ENCODE measurements at regions not wholly inside any gene's neighbourhood (a gene's known extent, or its start where the extent isn't known, plus 50 kb on each side); places are given as distances from the start of the nearest gene placed in this dataset.

GRCh38 chr4:116374815-116375214, 710.6 kb downstream of the TRAM1L1 start:
- WGBS, 2 donors = 69 to 76% methylated on average over 3 of the region's 3 CpGs
- Histone ChIP-seq H3K4me1 (no peaks in the 10 kb centered on the region), H3K9me3 (no peaks in the 10 kb centered on the region), H3K27ac (no peak overlapping the region), H3K27me3 (no peaks in the 10 kb centered on the region), H3K36me3 (replicated peaks in 1 of 2; ENCODE audit: insufficient read depth in 1 of 2, low read depth in 2 of 2) (no peaks in the 10 kb centered on the region), H3K4me3 (no peak overlapping the region)
- intact Hi-C loops (cut with DNase I) = no loop called here
- DNase-seq = no peak
- no peak for ATAC-seq
- no peak for TF ChIP-seq POLR2A (IDR thresholded peaks at IDR 0.05)

- no peak overlapping the region for H3K4me3 ChIP-seq
- H3K9me3 ChIP-seq = no peaks in the 10 kb centered on the region
- H3K27me3 ChIP-seq = no peaks in the 10 kb centered on the region
- ATAC-seq = no peak
- intact Hi-C loops (cut with DNase I) = no loop called here
- DNase-seq = no peak
- H3K36me3 ChIP-seq (replicated peaks in 1 of 2; ENCODE audit: insufficient read depth in 1 of 2, low read depth in 2 of 2) = no peaks in the 10 kb centered on the region
- TF ChIP-seq POLR2A (IDR thresholded peaks at IDR 0.05) = no peak
- TF ChIP-seq, protein P1, sequence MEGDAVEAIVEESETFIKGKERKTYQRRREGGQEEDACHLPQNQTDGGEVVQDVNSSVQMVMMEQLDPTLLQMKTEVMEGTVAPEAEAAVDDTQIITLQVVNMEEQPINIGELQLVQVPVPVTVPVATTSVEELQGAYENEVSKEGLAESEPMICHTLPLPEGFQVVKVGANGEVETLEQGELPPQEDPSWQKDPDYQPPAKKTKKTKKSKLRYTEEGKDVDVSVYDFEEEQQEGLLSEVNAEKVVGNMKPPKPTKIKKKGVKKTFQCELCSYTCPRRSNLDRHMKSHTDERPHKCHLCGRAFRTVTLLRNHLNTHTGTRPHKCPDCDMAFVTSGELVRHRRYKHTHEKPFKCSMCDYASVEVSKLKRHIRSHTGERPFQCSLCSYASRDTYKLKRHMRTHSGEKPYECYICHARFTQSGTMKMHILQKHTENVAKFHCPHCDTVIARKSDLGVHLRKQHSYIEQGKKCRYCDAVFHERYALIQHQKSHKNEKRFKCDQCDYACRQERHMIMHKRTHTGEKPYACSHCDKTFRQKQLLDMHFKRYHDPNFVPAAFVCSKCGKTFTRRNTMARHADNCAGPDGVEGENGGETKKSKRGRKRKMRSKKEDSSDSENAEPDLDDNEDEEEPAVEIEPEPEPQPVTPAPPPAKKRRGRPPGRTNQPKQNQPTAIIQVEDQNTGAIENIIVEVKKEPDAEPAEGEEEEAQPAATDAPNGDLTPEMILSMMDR (IDR thresholded peaks at IDR 0.05) = no peak
- H3K27ac ChIP-seq = no peak overlapping the region
- no peaks in the 10 kb centered on the region for H3K4me1 ChIP-seq
Measured at GRCh38 chr4:116362583-116362982, 722.8 kb downstream of the TRAM1L1 start.

DNA sequence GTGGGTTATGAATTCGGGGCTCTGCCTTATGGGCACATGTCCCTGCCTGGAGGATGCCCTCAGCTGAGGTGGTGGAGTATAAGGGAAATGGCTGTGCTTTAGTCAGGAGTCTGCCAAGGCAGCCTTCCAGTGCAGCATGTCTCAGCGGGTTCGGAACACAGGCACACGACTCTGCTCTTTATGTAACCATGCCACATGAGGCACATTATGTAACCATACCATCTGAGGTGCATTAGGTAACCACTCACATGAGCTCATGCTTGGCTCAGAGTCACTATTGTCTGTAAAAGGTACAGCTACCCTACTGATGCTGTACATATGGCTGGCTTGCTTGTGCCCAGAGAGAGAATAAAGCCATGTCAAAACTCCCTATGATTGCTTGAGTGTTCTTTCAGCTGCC, 723.6 kb downstream of the TRAM1L1 start:
- intact Hi-C loops (cut with DNase I) = no loop called here

GRCh38 chr4:116358633-116359222, 726.6 kb downstream of the TRAM1L1 start:
- peak; percentile 81 to 87 (median 85) for DNase-seq
- intact Hi-C loops (cut with DNase I) = no loop called here
- 17 to 19% methylated on average over 10 to 11 of the region's 11 CpGs for WGBS, 2 donors
- no peak overlapping the region for H3K4me3 ChIP-seq
- no peaks in the 10 kb centered on the region for H3K36me3 ChIP-seq (replicated peaks in 1 of 2; ENCODE audit: insufficient read depth in 1 of 2, low read depth in 2 of 2)
- ATAC-seq = peak; percentile 95
- H3K4me1 ChIP-seq = no peaks in the 10 kb centered on the region
- no peaks in the 10 kb centered on the region for H3K27me3 ChIP-seq
- TF ChIP-seq POLR2A (IDR thresholded peaks at IDR 0.05) = no peak
- TF ChIP-seq, protein P1 (IDR thresholded peaks at IDR 0.05) = peak; percentile 53 to 88 (median 75)
- H3K9me3 ChIP-seq = no peaks in the 10 kb centered on the region
- H3K27ac ChIP-seq = no peak overlapping the region

More for the DNA sequence above, 723.6 kb downstream of the TRAM1L1 start:
- Histone ChIP-seq H3K27me3 (no peaks in the 10 kb centered on the region), H3K27ac (no peak overlapping the region), H3K4me3 (no peak overlapping the region), H3K4me1 (no peaks in the 10 kb centered on the region), H3K9me3 (no peaks in the 10 kb centered on the region), H3K36me3 (replicated peaks in 1 of 2; ENCODE audit: insufficient read depth in 1 of 2, low read depth in 2 of 2) (no peaks in the 10 kb centered on the region)
- peak in 3 of 4 donors; percentile 27 to 44 (median 35) for DNase-seq
- ATAC-seq = peak; percentile 49
- no peak for TF ChIP-seq POLR2A (IDR thresholded peaks at IDR 0.05)
- TF ChIP-seq, protein P1 (IDR thresholded peaks at IDR 0.05) = no peak
- 38 to 43% methylated on average over 4 of the region's 4 CpGs for WGBS, 2 donors

GRCh38 chr4:116357758-116358157, 727.6 kb downstream of the TRAM1L1 start:
- WGBS, 2 donors = 41 to 71% methylated on average over 4 of the region's 4 CpGs
- H3K36me3 ChIP-seq (replicated peaks in 1 of 2; ENCODE audit: insufficient read depth in 1 of 2, low read depth in 2 of 2) = no peaks in the 10 kb centered on the region
- H3K4me3 ChIP-seq = no peak overlapping the region
- no peaks in the 10 kb centered on the region for H3K9me3 ChIP-seq
- H3K27me3 ChIP-seq = no peaks in the 10 kb centered on the region
- TF ChIP-seq POLR2A (IDR thresholded peaks at IDR 0.05) = no peak
- TF ChIP-seq, protein P1 (IDR thresholded peaks at IDR 0.05) = no peak
- peak overlapping the region in 1 of 4 donors; percentile 21 for H3K27ac ChIP-seq
- ATAC-seq = peak; percentile 69
- H3K4me1 ChIP-seq = no peaks in the 10 kb centered on the region
- intact Hi-C loops (cut with DNase I) = no loop called here
- peak; percentile 73 to 86 (median 76) for DNase-seq
